ENCODE measurements at regions not wholly inside any gene's neighbourhood (a gene's known extent, or its start where the extent isn't known, plus 50 kb on each side); places are given as distances from the start of the nearest gene placed in this dataset.

DNA sequence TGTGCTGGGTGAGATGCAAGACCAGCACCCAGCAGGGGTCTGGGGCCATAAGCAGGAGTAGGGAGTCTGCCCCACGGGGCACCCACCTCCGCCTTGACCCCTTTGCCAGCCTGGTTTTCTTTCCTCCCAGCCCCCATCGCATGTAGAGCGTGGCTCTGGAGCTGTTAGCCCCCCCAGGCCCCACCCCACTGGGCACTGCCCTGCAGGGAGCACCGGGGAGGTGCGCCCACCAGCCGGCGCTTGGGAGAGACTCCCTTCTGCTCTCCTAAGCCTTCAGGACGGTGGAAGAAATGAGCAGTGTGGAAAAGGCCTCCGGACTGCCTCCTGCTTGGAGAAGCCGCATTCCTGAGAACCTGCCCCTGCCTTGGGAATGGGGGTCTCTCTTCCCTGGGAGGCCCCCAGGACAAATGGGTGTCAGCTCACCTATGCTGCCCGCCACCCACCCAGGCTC, 186.2 kb downstream of the IRF8 start:
- Histone ChIP-seq H3K4me1 (replicated peaks) (no peaks in the 10 kb centered on the region), H3K36me3 (no peaks in the 10 kb centered on the region), H3K27ac (no peak overlapping the region), H3K9me3 (no peaks in the 10 kb centered on the region), H3K27me3 (replicated peaks; ENCODE audit: insufficient read depth) (peaks cover 5% of the 10 kb centered on the region), H3K4me3 (no peak overlapping the region)
- TF ChIP-seq POLR2A (IDR thresholded peaks at IDR 0.05) (no peak), CTCF (IDR thresholded peaks at IDR 0.05) (no peak), POLR2AphosphoS5 (IDR thresholded peaks at IDR 0.05) (no peak)
- intact Hi-C loops (cut with DNase I), result no loop called here
- 89% methylated on average over 11 of the region's 12 CpGs for WGBS
- DNase-seq (ENCODE audit: low spot score), result no peak

GRCh38 chr16:86085795-86086194, 186.8 kb downstream of the IRF8 start:
- intact Hi-C loops (cut with DNase I), result no loop called here
- no peak overlapping the region for H3K4me3 ChIP-seq
- 85% methylated on average over 8 of the region's 8 CpGs for WGBS

GRCh38 chr16:86086471-86086870, 187.5 kb downstream of the IRF8 start:
- Histone ChIP-seq H3K27me3 (replicated peaks; ENCODE audit: insufficient read depth) (no peaks in the 10 kb centered on the region), H3K4me1 (replicated peaks) (no peaks in the 10 kb centered on the region), H3K36me3 (no peaks in the 10 kb centered on the region), H3K27ac (no peak overlapping the region), H3K4me3 (no peak overlapping the region), H3K9me3 (no peaks in the 10 kb centered on the region)
- intact Hi-C loops (cut with DNase I), result no loop called here
- no peak for DNase-seq (ENCODE audit: low spot score)
- TF ChIP-seq POLR2AphosphoS5 (IDR thresholded peaks at IDR 0.05), result no peak
- no peak for TF ChIP-seq POLR2A (IDR thresholded peaks at IDR 0.05)
- TF ChIP-seq CTCF (IDR thresholded peaks at IDR 0.05), result no peak
- WGBS, result 83% methylated on average over 7 of the region's 7 CpGs

More at GRCh38 chr16:86085795-86086194, 186.8 kb downstream of the IRF8 start:
- Histone ChIP-seq H3K36me3 (no peaks in the 10 kb centered on the region), H3K9me3 (no peaks in the 10 kb centered on the region), H3K27me3 (replicated peaks; ENCODE audit: insufficient read depth) (peaks cover under 1% of the 10 kb centered on the region), H3K4me1 (replicated peaks) (no peaks in the 10 kb centered on the region), H3K27ac (no peak overlapping the region)
- TF ChIP-seq POLR2A (IDR thresholded peaks at IDR 0.05) (no peak), POLR2AphosphoS5 (IDR thresholded peaks at IDR 0.05) (no peak), CTCF (IDR thresholded peaks at IDR 0.05) (no peak)
- DNase-seq (ENCODE audit: low spot score), result no peak

- no peaks in the 10 kb centered on the region for H3K36me3 ChIP-seq
- no peaks in the 10 kb centered on the region for H3K27me3 ChIP-seq (replicated peaks; ENCODE audit: insufficient read depth)
- no peak overlapping the region for H3K4me3 ChIP-seq
- intact Hi-C loops (cut with DNase I), result no loop called here
- WGBS, result 88% methylated on average over 37 of the region's 37 CpGs
- H3K9me3 ChIP-seq, result no peaks in the 10 kb centered on the region
- H3K4me1 ChIP-seq (replicated peaks), result no peaks in the 10 kb centered on the region
- H3K27ac ChIP-seq, result no peak overlapping the region
- DNase-seq (ENCODE audit: low spot score), result no peak
- no peak for TF ChIP-seq POLR2AphosphoS5 (IDR thresholded peaks at IDR 0.05)
- TF ChIP-seq CTCF (IDR thresholded peaks at IDR 0.05), result no peak
- no peak for TF ChIP-seq POLR2A (IDR thresholded peaks at IDR 0.05)
Observed at GRCh38 chr16:86087011-86087895, 188.3 kb downstream of the IRF8 start.

GRCh38 chr16:86087896-86088230, 188.9 kb downstream of the IRF8 start:
- intact Hi-C loops (cut with DNase I), result no loop called here
- no peaks in the 10 kb centered on the region for H3K9me3 ChIP-seq
- WGBS, result 85% methylated on average over 11 of the region's 11 CpGs
- H3K36me3 ChIP-seq, result no peaks in the 10 kb centered on the region
- no peaks in the 10 kb centered on the region for H3K27me3 ChIP-seq (replicated peaks; ENCODE audit: insufficient read depth)
- H3K4me3 ChIP-seq, result no peak overlapping the region
- TF ChIP-seq POLR2A (IDR thresholded peaks at IDR 0.05) (no peak), POLR2AphosphoS5 (IDR thresholded peaks at IDR 0.05) (no peak), CTCF (IDR thresholded peaks at IDR 0.05) (no peak)
- no peak for DNase-seq (ENCODE audit: low spot score)
- no peaks in the 10 kb centered on the region for H3K4me1 ChIP-seq (replicated peaks)
- H3K27ac ChIP-seq, result no peak overlapping the region
